GM23248 (cell line): ENCODE measurements at regions not wholly inside any gene's neighbourhood (a gene's known extent, or its start where the extent isn't known, plus 50 kb on each side); places are given as distances from the start of the nearest gene placed in this dataset.

Source experiments
- EZH2 ChIP-seq: fragments of 200-600 bp; sonication (generic); IDR thresholded peaks from 2 replicates; pipeline ENCODE4 v1.6.1; 2018; ENCODE audit warnings: antibody characterized with exemption, mild to moderate bottlenecking; ENCODE audit not compliant: insufficient read depth, poor library complexity, severe bottlenecking
- EZH2phosphoT487 ChIP-seq: fragments of 200-600 bp; sonication (generic); IDR thresholded peaks from 2 replicates; pipeline ENCODE4 v1.6.1; 2018; ENCODE audit warnings: antibody characterized with exemption, moderate library complexity, mild to moderate bottlenecking, low read depth; ENCODE audit not compliant: insufficient read depth

- TF ChIP-seq EZH2: no peak
- TF ChIP-seq EZH2phosphoT487: no peak
Observed at GRCh38 chr7:130896898-130897514, 163.0 kb upstream of the KLF14 start.
